GM18861 (cell line): ENCODE measurements at regions not wholly inside any gene's neighbourhood (a gene's known extent, or its start where the extent isn't known, plus 50 kb on each side); places are given as distances from the start of the nearest gene placed in this dataset.
"Not testable (repeated sequence)": the region's sequence is repeated elsewhere in the genome, so short reads cannot be mapped to it uniquely, and the experiment has no call there.

Source experiments
- ATAC-seq: cut with Tn5 transposase; IDR thresholded peaks from one replicate; pipeline ENCODE4 v1.9.1; 2021; ENCODE audit not compliant: unreplicated experiment

- no peak for ATAC-seq
Observed at GRCh38 chr9:30299126-30299780, 2085.2 kb upstream of the ACO1 start.

- ATAC-seq, result no peak
Observed at GRCh38 chr9:30301271-30301963, 2083.0 kb upstream of the ACO1 start.

GRCh38 chr9:30310711-30311110 lies 2073.7 kb upstream of the ACO1 start:
- peak; percentile 58 for ATAC-seq

- ATAC-seq, result no peak
Observed at GRCh38 chr9:30329431-30329830, 2055.0 kb upstream of the ACO1 start.

DNA sequence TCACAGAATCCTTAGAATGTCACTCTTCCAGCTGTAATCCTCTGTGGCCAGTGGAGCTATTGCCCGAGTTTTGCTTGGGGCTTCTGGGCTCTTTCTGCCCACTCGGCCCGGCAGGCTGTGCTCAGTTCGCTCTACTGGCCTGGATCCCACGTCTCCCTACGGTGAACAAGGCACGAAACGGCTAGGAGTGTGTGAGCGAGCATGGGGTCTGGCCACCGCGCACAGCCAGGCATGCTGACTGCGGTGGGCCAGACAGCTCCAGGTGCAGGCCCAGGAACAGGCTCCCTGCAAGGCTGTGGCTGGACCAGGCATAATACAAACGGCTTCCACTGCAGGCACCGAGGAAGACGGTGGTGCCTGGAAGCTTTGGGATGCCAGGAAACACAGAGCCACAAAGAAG lies 2035.5 kb upstream of the ACO1 start:
- no peak for ATAC-seq

- ATAC-seq, result no peak
Observed at GRCh38 chr9:30349526-30350513, 2034.6 kb upstream of the ACO1 start.

- ATAC-seq, result no peak
Observed at GRCh38 chr9:30356221-30356620, 2028.2 kb upstream of the ACO1 start.

DNA sequence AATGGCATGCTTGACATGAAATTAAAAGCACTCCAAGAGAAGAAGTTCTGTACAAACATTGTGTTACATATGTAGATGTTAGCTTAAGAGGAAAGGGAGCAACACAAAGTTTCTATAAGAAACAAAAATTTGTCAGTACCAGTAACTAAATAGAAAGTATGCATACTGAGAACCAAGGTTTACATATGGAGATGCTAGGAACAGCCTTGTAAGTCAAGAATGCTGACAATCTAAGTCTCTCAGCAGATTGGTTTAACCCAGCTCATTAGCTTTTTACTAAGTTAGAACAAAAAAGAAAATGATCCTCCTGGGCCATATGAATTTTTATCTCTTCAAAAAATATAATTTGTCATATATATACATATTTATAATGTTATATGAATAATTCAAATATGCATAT lies 2022.1 kb upstream of the ACO1 start:
- ATAC-seq, result no peak

GRCh38 chr9:30366140-30366539 lies 2018.3 kb upstream of the ACO1 start:
- ATAC-seq, result not testable (repeated sequence)

- no peak for ATAC-seq
Observed at GRCh38 chr9:30382271-30382670, 2002.2 kb upstream of the ACO1 start.

DNA sequence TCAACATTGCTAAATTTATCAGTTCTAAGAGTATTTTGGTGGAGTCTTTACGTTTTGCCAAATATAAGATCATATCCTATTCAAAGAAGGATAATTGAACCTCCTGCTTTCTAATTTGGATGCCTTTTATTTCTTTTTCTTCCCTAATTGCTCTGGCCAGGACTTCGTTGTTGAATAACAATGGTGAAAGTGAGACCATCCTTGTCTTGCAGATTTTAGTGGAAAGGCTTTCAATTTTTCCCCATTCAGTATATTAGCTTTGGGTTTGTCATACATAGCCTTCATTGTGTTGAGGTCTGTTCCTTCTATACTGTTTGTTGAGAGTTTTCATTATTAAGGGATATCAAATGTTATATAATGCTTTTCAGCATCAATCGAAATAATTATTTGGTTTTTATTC lies 1974.2 kb upstream of the ACO1 start:
- no peak for ATAC-seq

GRCh38 chr9:30411571-30411970 lies 1972.9 kb upstream of the ACO1 start:
- no peak for ATAC-seq

- ATAC-seq, result no peak
Observed at GRCh38 chr9:30459156-30459555, 1925.3 kb upstream of the ACO1 start.

DNA sequence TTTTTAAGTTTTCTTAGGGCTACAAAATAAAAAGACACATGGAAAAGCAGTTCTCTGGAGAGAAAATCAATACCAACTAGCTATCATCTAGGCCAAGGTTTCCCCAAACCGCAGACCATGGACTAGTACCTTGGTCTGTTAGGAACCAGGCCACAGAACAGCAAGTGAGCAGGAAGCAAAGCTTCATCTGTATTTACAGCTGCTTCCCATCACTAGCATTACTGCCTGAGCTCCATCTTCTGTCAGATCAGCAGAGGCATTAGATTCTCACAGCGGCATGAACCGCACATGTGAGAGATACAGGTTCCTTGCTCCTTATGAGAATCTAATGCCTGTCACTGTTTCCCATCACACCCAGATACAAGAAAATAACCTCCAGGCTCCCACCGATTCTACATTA lies 1907.6 kb upstream of the ACO1 start:
- no peak for ATAC-seq

DNA sequence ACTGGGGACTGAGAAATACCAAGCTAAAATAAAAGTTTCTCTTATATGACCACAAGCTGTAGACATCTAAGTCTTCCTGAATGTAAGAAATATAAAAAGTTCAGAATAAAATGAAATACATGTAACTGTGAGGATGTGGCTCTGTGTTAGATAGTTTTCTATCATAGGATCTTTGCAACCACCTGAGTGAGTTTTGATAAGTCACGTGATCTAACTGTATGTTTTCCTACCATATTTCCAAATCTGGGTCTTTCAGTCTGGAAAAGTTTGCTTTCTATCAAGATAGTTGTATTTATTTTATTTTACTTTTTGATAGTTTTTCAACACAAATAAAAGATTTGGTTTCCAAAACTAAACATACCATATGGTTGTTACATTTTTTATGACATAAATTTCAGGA lies 1905.8 kb upstream of the ACO1 start:
- no peak for ATAC-seq

DNA sequence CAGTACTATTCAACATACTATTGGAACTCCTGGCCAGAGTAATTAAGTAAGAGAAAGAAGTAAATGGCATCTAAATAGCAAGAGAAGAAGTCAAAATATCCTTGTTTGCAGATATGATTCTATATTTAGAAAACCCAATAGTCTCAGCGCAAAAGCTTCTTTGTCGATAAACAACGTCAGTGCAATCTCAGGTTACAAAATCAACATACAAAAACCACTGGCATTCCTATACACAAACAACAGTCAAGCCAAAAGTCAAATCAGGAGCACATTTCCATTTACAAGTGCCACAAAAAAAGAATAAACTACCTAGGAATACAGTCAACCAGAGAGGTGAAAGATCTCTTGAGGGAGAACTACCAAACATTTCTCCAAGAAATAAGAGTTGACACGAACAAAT lies 1901.9 kb upstream of the ACO1 start:
- no peak for ATAC-seq

DNA sequence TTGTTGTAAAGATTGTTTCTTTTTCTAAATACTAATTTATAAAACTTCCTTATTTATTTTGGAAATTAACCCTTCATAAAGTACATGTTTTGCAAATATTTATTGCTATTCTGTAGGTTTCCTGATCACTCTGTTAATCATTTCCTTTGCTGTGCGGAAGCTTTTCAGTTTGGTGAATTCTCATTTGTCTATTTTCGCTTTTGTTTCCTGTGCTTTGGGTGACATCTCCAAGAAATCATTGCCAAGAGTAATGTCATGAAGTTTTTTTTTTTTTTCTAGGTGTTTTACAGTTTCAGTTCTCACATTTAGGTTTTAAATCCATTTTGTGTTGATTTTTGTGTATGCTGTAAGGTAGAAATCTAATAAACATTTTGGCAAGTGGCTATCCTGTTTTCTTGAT lies 1899.8 kb upstream of the ACO1 start:
- no peak for ATAC-seq

DNA sequence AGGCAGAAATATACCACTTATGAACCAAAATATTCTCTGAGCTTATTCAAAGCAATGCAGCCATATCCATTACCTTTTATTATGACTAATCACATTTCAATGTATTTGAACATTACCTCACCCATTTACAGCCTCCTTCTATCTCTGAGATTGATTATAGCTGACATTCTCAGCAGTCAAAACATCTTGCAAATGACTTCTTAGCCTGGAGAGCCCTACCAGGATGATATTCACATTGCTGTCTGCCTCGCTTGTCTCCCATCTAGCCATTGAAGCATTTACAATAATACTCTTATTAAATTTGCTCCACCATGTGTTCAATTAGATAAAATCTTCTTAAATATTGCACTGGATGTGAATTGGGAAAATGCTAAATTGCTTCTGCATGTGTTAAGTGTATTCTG lies 1879.9 kb upstream of the ACO1 start:
- no peak for ATAC-seq

DNA sequence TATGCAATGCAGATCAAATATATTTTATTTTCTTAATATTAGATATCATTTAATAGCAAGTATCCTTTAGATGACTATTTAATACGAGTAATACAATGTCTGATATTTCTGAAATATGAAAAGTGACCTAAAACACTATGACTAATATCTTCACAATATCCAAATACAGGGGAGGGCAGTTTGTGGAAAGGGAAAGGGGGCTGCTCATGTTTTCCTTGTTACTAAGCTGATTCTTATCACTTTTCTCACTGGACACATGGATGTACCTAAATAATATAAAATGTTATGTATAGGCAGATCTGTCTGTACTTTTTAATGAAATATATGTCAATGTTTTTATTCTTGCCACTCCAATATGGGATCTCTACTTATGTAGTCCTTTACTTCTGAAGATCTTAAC lies 1879.1 kb upstream of the ACO1 start:
- no peak for ATAC-seq

- ATAC-seq, result no peak
Observed at GRCh38 chr9:30506749-30507148, 1877.7 kb upstream of the ACO1 start.

DNA sequence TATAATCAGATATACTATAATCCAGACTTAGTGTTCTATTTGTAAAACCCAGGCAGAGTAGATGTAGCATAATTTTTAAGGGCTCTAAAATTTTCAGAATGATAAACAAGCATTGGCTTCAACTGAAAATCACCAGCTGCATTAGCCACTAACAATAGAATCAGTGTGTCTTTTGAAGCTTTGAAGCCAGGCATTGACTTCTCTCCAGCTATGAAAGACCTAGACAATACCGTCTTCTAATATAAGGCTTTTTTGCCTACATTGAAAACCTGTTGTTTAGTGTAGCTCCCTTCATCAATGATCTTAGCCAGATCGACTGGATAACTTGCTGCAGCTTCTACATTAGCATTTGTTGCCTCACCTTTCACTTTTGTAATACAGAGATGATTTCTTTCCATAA lies 1877.3 kb upstream of the ACO1 start:
- no peak for ATAC-seq

GRCh38 chr9:30511666-30512065 lies 1872.8 kb upstream of the ACO1 start:
- no peak for ATAC-seq
